WTC11 (cell line): ENCODE measurements at regions not wholly inside any gene's neighbourhood (a gene's known extent, or its start where the extent isn't known, plus 50 kb on each side); places are given as distances from the start of the nearest gene placed in this dataset.

Experiments used
- ATAC-seq: fragments of 200-7000 bp; cut with Tn5 transposase; 2 replicates; pipeline ENCODE4 v1.10.0; 2021; ENCODE audit warnings: mild to moderate bottlenecking, moderate library complexity
- CTCF ChIA-PET: fragments of 300-600 bp; sonication (Branson Sonifier 250); formaldehyde crosslinking; loops from one replicate; lab custom pipeline; 2021; ENCODE audit warnings: antibody characterized with exemption; lab: Charles Lee
- POLR2A ChIA-PET: fragments of 350-600 bp; sonication (Branson Sonifier 250); formaldehyde crosslinking; loops from one replicate; lab custom pipeline; 2021; ENCODE audit warnings: antibody characterized with exemption; lab: Charles Lee
- DNase-seq: peaks from one replicate; pipeline ENCODE4 v3.0.0; 2021; ENCODE audit warnings: low spot score
- H3K27ac Mint-ChIP-seq: 2 replicates; pipeline ENCODE4 v1.8.0; 2021; ENCODE audit warnings: mixed read lengths
- H3K27me3 Mint-ChIP-seq: 2 replicates; pipeline ENCODE4 v1.8.0; 2021; ENCODE audit warnings: low read depth, mild to moderate bottlenecking, moderate library complexity, mixed read lengths
- H3K36me3 Mint-ChIP-seq: 2 replicates; pipeline ENCODE4 v1.8.0; 2021; ENCODE audit warnings: mixed read lengths
- H3K4me1 Mint-ChIP-seq: 2 replicates; pipeline ENCODE4 v1.8.0; 2022; ENCODE audit warnings: mixed read lengths
- H3K4me3 Mint-ChIP-seq: 2 replicates; pipeline ENCODE4 v1.8.0; 2021; ENCODE audit warnings: mild to moderate bottlenecking, moderate library complexity, mixed read lengths
- H3K9me3 Mint-ChIP-seq: 2 replicates; pipeline ENCODE4 v1.8.0; 2021; ENCODE audit warnings: mixed read lengths
- AR ChIP-seq: fragments of 250-450 bp; sonication (Bioruptor Pico); IDR thresholded peaks from 2 replicates; pipeline ENCODE4 v1.9.0; 2021; ENCODE audit warnings: mild to moderate bottlenecking
- ATF3 ChIP-seq: sonication (generic); formaldehyde crosslinking; conservative IDR thresholded peaks from 2 replicates; pipeline ENCODE4 v1.8.1; 2022; ENCODE audit warnings: mild to moderate bottlenecking, missing genetic modification reagents
- ELF4 ChIP-seq: sonication (generic); formaldehyde crosslinking; IDR thresholded peaks from 2 replicates; pipeline ENCODE4 v1.8.1; 2022; ENCODE audit warnings: low read depth, mild to moderate bottlenecking, moderate library complexity, missing genetic modification reagents
- FOXJ3 ChIP-seq: sonication (generic); formaldehyde crosslinking; IDR thresholded peaks from 2 replicates; pipeline ENCODE4 v1.9.0; 2021; ENCODE audit warnings: missing genetic modification reagents, mild to moderate bottlenecking, borderline replicate concordance
- GABPB1 ChIP-seq: sonication (generic); formaldehyde crosslinking; IDR thresholded peaks from 2 replicates; pipeline ENCODE4 v1.8.1; 2023; ENCODE audit warnings: mild to moderate bottlenecking, missing genetic modification reagents
- KAT7 ChIP-seq: sonication (generic); formaldehyde crosslinking; IDR thresholded peaks from 2 replicates; pipeline ENCODE4 v1.8.1; 2023; ENCODE audit warnings: missing genetic modification reagents, mild to moderate bottlenecking, borderline replicate concordance
- MLX ChIP-seq: sonication (generic); formaldehyde crosslinking; IDR thresholded peaks from 2 replicates; pipeline ENCODE4 v1.8.1; 2023; ENCODE audit warnings: mild to moderate bottlenecking, missing genetic modification reagents, moderate library complexity
- OVOL2 ChIP-seq: fragments of 250-450 bp; sonication (Bioruptor Pico); IDR thresholded peaks from 2 replicates; pipeline ENCODE4 v1.9.0; 2021; ENCODE audit warnings: mild to moderate bottlenecking, borderline replicate concordance
- PRDM15 ChIP-seq: sonication (generic); formaldehyde crosslinking; IDR thresholded peaks from 2 replicates; pipeline ENCODE4 v1.8.0; 2022; ENCODE audit warnings: missing genetic modification reagents
- RORB ChIP-seq: fragments of 250-450 bp; sonication (Bioruptor Pico); IDR thresholded peaks from 2 replicates; pipeline ENCODE4 v1.9.0; 2021; ENCODE audit warnings: mild to moderate bottlenecking
- SMAD3 ChIP-seq: sonication (generic); formaldehyde crosslinking; IDR thresholded peaks from 2 replicates; pipeline ENCODE4 v1.8.0; 2022; ENCODE audit warnings: missing genetic modification reagents, mild to moderate bottlenecking, borderline replicate concordance
- TCF7 ChIP-seq: sonication (generic); formaldehyde crosslinking; IDR thresholded peaks from 2 replicates; pipeline ENCODE4 v1.8.0; 2022; ENCODE audit warnings: mild to moderate bottlenecking, low read depth, missing genetic modification reagents, moderate library complexity
- ZBTB21 ChIP-seq: sonication (generic); formaldehyde crosslinking; IDR thresholded peaks from 2 replicates; pipeline ENCODE4 v1.8.1; 2023; ENCODE audit warnings: mild to moderate bottlenecking, missing genetic modification reagents, borderline replicate concordance
- ZMAT4 ChIP-seq: fragments of 250-450 bp; sonication (Bioruptor Pico); IDR thresholded peaks from 2 replicates; pipeline ENCODE4 v1.9.0; 2021; ENCODE audit warnings: mild to moderate bottlenecking
- ZNF423 ChIP-seq: fragments of 250-450 bp; sonication (Bioruptor Pico); IDR thresholded peaks from 2 replicates; pipeline ENCODE4 v2.1.2; 2022; ENCODE audit warnings: mild to moderate bottlenecking, moderate library complexity
- TF ChIP-seq, protein P1 (sequence below): sonication (generic); formaldehyde crosslinking; IDR thresholded peaks from 2 replicates; pipeline ENCODE4 v1.8.1; 2023; ENCODE audit warnings: mild to moderate bottlenecking, missing genetic modification reagents, borderline replicate concordance
- TF ChIP-seq, protein P2 (sequence below): fragments of 200-600 bp; IDR thresholded peaks from 2 replicates; pipeline ENCODE4 v1.8.0; 2022; ENCODE audit warnings: antibody characterized with exemption
- TF ChIP-seq, protein P3 (sequence below): sonication (generic); formaldehyde crosslinking; IDR thresholded peaks from 2 replicates; pipeline ENCODE4 v1.8.0; 2022; ENCODE audit warnings: mild to moderate bottlenecking, missing genetic modification reagents

DNA sequence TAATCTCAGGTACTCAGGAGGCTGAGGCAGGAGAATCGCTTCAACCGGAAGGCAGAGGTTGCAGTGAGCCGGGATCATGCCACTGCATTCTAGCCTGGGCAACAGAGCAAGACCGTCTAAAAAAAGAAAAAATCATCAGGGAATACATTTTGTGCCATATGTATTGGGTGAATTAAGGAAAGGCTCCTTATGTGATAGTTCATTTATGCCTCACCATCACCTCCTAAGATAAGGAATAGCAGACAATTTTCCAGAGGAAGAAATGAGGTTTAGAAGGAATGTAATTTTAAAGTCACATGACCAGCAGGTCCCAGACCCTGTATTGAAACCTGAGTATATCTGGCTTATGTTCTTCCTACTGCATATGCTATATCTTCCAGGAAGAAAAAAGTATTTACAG is 93.9 kb upstream of the FOXC1 start:
- Mint-ChIP-seq H3K4me3 (no peak overlapping the region), H3K27ac (no peak overlapping the region), H3K36me3 (no peaks in the 10 kb centered on the region), H3K9me3 (no peaks in the 10 kb centered on the region), H3K27me3 (no peaks in the 10 kb centered on the region; the same call in 1 of the 2 replicates), H3K4me1 (peaks cover 9% of the 10 kb centered on the region)
- DNase-seq (no peak), ATAC-seq (no peak)
- ChIA-PET POLR2A (no interaction called here), CTCF (interaction anchor here (0.9 to 4.5 kb wide), 5 partner anchors 9 to 96 kb away, joined by 3 to 23 read pairs (median 3); no protein-coding TSS in a partner anchor)
- TF ChIP-seq OVOL2 (CRISPR knock-in tag) = no peak
- TF ChIP-seq RORB (CRISPR knock-in tag) = no peak
- no peak for TF ChIP-seq ZNF423
- no peak for TF ChIP-seq KAT7
- TF ChIP-seq ZBTB21 (CRISPR knock-in tag) = no peak
- no peak for TF ChIP-seq PRDM15 (CRISPR knock-in tag)
- TF ChIP-seq, protein P1, sequence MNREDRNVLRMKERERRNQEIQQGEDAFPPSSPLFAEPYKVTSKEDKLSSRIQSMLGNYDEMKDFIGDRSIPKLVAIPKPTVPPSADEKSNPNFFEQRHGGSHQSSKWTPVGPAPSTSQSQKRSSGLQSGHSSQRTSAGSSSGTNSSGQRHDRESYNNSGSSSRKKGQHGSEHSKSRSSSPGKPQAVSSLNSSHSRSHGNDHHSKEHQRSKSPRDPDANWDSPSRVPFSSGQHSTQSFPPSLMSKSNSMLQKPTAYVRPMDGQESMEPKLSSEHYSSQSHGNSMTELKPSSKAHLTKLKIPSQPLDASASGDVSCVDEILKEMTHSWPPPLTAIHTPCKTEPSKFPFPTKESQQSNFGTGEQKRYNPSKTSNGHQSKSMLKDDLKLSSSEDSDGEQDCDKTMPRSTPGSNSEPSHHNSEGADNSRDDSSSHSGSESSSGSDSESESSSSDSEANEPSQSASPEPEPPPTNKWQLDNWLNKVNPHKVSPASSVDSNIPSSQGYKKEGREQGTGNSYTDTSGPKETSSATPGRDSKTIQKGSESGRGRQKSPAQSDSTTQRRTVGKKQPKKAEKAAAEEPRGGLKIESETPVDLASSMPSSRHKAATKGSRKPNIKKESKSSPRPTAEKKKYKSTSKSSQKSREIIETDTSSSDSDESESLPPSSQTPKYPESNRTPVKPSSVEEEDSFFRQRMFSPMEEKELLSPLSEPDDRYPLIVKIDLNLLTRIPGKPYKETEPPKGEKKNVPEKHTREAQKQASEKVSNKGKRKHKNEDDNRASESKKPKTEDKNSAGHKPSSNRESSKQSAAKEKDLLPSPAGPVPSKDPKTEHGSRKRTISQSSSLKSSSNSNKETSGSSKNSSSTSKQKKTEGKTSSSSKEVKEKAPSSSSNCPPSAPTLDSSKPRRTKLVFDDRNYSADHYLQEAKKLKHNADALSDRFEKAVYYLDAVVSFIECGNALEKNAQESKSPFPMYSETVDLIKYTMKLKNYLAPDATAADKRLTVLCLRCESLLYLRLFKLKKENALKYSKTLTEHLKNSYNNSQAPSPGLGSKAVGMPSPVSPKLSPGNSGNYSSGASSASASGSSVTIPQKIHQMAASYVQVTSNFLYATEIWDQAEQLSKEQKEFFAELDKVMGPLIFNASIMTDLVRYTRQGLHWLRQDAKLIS (CRISPR knock-in tag) = no peak
- no peak for TF ChIP-seq SMAD3 (CRISPR knock-in tag)
- no peak for TF ChIP-seq MLX
- TF ChIP-seq TCF7 = no peak
- TF ChIP-seq, protein P2, sequence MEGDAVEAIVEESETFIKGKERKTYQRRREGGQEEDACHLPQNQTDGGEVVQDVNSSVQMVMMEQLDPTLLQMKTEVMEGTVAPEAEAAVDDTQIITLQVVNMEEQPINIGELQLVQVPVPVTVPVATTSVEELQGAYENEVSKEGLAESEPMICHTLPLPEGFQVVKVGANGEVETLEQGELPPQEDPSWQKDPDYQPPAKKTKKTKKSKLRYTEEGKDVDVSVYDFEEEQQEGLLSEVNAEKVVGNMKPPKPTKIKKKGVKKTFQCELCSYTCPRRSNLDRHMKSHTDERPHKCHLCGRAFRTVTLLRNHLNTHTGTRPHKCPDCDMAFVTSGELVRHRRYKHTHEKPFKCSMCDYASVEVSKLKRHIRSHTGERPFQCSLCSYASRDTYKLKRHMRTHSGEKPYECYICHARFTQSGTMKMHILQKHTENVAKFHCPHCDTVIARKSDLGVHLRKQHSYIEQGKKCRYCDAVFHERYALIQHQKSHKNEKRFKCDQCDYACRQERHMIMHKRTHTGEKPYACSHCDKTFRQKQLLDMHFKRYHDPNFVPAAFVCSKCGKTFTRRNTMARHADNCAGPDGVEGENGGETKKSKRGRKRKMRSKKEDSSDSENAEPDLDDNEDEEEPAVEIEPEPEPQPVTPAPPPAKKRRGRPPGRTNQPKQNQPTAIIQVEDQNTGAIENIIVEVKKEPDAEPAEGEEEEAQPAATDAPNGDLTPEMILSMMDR = no peak
- no peak for TF ChIP-seq ATF3 (CRISPR knock-in tag)
- TF ChIP-seq FOXJ3 (CRISPR knock-in tag) = no peak
- TF ChIP-seq GABPB1 (CRISPR knock-in tag) = no peak
- TF ChIP-seq, protein P3, sequence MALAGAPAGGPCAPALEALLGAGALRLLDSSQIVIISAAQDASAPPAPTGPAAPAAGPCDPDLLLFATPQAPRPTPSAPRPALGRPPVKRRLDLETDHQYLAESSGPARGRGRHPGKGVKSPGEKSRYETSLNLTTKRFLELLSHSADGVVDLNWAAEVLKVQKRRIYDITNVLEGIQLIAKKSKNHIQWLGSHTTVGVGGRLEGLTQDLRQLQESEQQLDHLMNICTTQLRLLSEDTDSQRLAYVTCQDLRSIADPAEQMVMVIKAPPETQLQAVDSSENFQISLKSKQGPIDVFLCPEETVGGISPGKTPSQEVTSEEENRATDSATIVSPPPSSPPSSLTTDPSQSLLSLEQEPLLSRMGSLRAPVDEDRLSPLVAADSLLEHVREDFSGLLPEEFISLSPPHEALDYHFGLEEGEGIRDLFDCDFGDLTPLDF = no peak
- no peak for TF ChIP-seq ELF4 (CRISPR knock-in tag)
- no peak for TF ChIP-seq AR (CRISPR knock-in tag)
- TF ChIP-seq ZMAT4 (CRISPR knock-in tag) = no peak
